ENCODE measurements at regions not wholly inside any gene's neighbourhood (a gene's known extent, or its start where the extent isn't known, plus 50 kb on each side); places are given as distances from the start of the nearest gene placed in this dataset.
"Not testable (repeated sequence)": the region's sequence is repeated elsewhere in the genome, so short reads cannot be mapped to it uniquely, and the experiment has no call there.

GRCh38 chrX:140422501-140422900 lies 82.4 kb downstream of the SOX3 start:
- no peaks in the 10 kb centered on the region for H3K27me3 ChIP-seq (replicated peaks in 1 of 7)
- H3K27ac ChIP-seq: no peak overlapping the region
- DNase-seq: no peak
- TF ChIP-seq POLR2AphosphoS5 (IDR thresholded peaks at IDR 0.05) (no peak), POLR2A (IDR thresholded peaks at IDR 0.05) (no peak), CTCF (IDR thresholded peaks at IDR 0.05 in 8 of 11, conservative IDR thresholded peaks at IDR 0.05 in 3 of 11) (no peak)
- no peak overlapping the region for H3K4me3 ChIP-seq
- no peaks in the 10 kb centered on the region for H3K36me3 ChIP-seq
- H3K9me3 ChIP-seq: no peaks in the 10 kb centered on the region
- intact Hi-C loops (cut with DNase I; ENCODE audit: low total_unique reads): no loop called here
- H3K4me1 ChIP-seq: no peaks in the 10 kb centered on the region

GRCh38 chrX:140402131-140402530 lies 102.7 kb downstream of the SOX3 start:
- H3K9me3 ChIP-seq: peaks cover 0 to 60% (median 15%) of the 10 kb centered on the region in 8 donors
- DNase-seq; H3K4me3 ChIP-seq; H3K27me3 ChIP-seq (replicated peaks in 1 of 7); H3K36me3 ChIP-seq; intact Hi-C loops (cut with DNase I; ENCODE audit: low total_unique reads); H3K4me1 ChIP-seq; H3K27ac ChIP-seq: not testable (repeated sequence)
- WGBS, 5 donors: 71 to 91% (median 77%) methylated on average over 1 of the region's 1 CpG

GRCh38 chrX:140396326-140396725 lies 108.5 kb downstream of the SOX3 start:
- intact Hi-C loops (cut with DNase I; ENCODE audit: low total_unique reads); H3K27ac ChIP-seq; DNase-seq; H3K4me1 ChIP-seq; H3K27me3 ChIP-seq (replicated peaks in 1 of 7); H3K36me3 ChIP-seq; H3K4me3 ChIP-seq: not testable (repeated sequence)
- H3K9me3 ChIP-seq: peaks cover 0 to 10% (median under 1%) of the 10 kb centered on the region in 8 donors

GRCh38 chrX:140393507-140393906 lies 111.4 kb downstream of the SOX3 start:
- no peak overlapping the region for H3K27ac ChIP-seq

GRCh38 chrX:140391313-140391712 lies 113.6 kb downstream of the SOX3 start:
- TF ChIP-seq POLR2AphosphoS5 (IDR thresholded peaks at IDR 0.05) (no peak), CTCF (IDR thresholded peaks at IDR 0.05 in 8 of 11, conservative IDR thresholded peaks at IDR 0.05 in 3 of 11) (no peak), POLR2A (IDR thresholded peaks at IDR 0.05) (no peak)
- Histone ChIP-seq H3K4me3 (no peak overlapping the region), H3K9me3 (no peaks in the 10 kb centered on the region), H3K27ac (no peak overlapping the region), H3K36me3 (no peaks in the 10 kb centered on the region), H3K27me3 (replicated peaks in 1 of 7) (no peaks in the 10 kb centered on the region), H3K4me1 (no peaks in the 10 kb centered on the region)
- DNase-seq: no peak
- WGBS, 5 donors: 50 to 75% (median 70%) methylated on average over 3 of the region's 3 CpGs
- intact Hi-C loops (cut with DNase I; ENCODE audit: low total_unique reads): no loop called here

More at GRCh38 chrX:140393507-140393906, 111.4 kb downstream of the SOX3 start:
- intact Hi-C loops (cut with DNase I; ENCODE audit: low total_unique reads): no loop called here
- Histone ChIP-seq H3K36me3 (no peaks in the 10 kb centered on the region), H3K4me1 (no peaks in the 10 kb centered on the region), H3K4me3 (no peak overlapping the region), H3K27me3 (replicated peaks in 1 of 7) (no peaks in the 10 kb centered on the region), H3K9me3 (no peaks in the 10 kb centered on the region)
- no peak for DNase-seq
- TF ChIP-seq POLR2A (IDR thresholded peaks at IDR 0.05) (no peak), CTCF (IDR thresholded peaks at IDR 0.05 in 8 of 11, conservative IDR thresholded peaks at IDR 0.05 in 3 of 11) (no peak), POLR2AphosphoS5 (IDR thresholded peaks at IDR 0.05) (no peak)

Data from spleen (tissue), 11 donors.